ENCODE measurements at regions not wholly inside any gene's neighbourhood (a gene's known extent, or its start where the extent isn't known, plus 50 kb on each side); places are given as distances from the start of the nearest gene placed in this dataset.

DNA sequence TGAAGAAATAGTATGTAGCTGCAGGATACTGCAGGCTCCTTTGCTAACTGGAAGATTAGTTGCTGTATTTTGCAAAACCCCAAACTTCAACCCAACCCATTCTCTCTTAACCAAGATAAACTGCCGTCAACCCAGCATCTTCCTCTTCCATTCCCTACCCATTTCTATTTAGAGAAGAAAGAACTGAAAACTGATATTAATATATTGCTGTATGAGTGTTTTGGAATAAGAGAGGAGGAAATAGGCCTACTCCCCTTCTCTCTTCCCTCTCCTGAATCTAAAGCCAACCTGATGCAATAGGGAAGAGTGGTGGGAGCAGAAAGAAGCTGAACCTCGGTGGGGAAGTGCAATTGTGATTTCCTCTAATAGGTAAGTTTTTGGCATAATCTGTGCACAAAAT, 83.7 kb downstream of the TMEM215 start:
- no peaks in the 10 kb centered on the region for H3K4me1 Mint-ChIP-seq (ENCODE audit: low read depth)
- no peaks in the 10 kb centered on the region for H3K9me3 Mint-ChIP-seq

DNA sequence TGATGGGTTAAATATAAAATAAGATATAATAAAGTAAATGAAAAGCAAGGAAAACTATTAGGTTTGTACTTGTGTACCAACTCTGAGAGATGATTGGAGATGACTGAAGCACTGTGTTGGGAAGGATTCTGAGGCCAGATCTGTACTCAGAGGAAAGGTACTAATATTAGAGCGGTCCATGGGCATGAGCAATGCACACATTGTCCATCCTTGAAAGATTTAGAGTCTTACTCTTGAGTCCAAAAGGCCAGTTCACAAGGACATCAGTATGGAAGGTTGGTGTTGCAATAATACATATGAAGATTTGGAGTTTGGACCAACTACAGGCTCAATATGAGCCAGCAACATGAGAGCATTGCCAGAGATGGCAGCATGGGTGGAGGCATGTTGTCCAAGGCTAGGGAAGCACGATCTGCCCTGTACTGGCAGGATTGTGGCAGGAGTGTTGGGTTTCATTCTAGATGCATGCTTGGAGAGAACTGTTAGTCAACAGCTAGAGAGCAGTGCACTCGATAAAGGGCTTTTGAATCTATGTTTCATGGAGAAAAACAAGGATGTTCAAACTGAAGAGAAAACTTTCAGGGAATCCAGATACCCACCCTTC, 84.4 kb downstream of the TMEM215 start:
- no peak for DNase-seq
- Mint-ChIP-seq H3K4me1 (ENCODE audit: low read depth) (no peaks in the 10 kb centered on the region), H3K9me3 (no peaks in the 10 kb centered on the region), H3K4me3 (no peak overlapping the region), H3K36me3 (ENCODE audit: low read depth) (no peaks in the 10 kb centered on the region), H3K27me3 (ENCODE audit: insufficient read depth) (peaks cover 17% of the 10 kb centered on the region), H3K27ac (no peak overlapping the region)
- TF ChIP-seq, protein P1, sequence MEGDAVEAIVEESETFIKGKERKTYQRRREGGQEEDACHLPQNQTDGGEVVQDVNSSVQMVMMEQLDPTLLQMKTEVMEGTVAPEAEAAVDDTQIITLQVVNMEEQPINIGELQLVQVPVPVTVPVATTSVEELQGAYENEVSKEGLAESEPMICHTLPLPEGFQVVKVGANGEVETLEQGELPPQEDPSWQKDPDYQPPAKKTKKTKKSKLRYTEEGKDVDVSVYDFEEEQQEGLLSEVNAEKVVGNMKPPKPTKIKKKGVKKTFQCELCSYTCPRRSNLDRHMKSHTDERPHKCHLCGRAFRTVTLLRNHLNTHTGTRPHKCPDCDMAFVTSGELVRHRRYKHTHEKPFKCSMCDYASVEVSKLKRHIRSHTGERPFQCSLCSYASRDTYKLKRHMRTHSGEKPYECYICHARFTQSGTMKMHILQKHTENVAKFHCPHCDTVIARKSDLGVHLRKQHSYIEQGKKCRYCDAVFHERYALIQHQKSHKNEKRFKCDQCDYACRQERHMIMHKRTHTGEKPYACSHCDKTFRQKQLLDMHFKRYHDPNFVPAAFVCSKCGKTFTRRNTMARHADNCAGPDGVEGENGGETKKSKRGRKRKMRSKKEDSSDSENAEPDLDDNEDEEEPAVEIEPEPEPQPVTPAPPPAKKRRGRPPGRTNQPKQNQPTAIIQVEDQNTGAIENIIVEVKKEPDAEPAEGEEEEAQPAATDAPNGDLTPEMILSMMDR (IDR thresholded peaks at IDR 0.05), result no peak

More for the DNA sequence above, 83.7 kb downstream of the TMEM215 start:
- Mint-ChIP-seq H3K27ac (no peak overlapping the region), H3K4me3 (no peak overlapping the region), H3K27me3 (ENCODE audit: insufficient read depth) (peaks cover 17% of the 10 kb centered on the region), H3K36me3 (ENCODE audit: low read depth) (no peaks in the 10 kb centered on the region)
- DNase-seq, result no peak
- TF ChIP-seq, protein P1 (IDR thresholded peaks at IDR 0.05), result no peak

DNA sequence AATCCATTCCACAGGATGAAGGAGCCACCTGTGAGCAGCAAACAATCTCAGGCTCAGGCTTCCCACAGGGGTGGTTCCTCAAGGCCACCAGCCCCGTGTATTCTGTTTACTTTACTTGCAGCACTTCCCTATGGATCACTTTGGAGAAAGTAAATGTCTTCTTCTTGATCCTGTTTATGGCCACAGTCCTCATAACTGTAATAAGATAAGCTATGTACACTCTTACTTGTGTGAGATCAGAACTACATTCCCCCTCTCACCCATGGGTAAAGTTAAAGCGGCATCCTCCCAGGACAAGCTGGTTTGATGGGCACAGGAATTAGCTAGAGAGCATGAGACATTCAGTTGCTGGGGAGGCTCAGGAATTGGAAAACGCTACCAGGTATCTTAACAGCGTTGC, 86.1 kb downstream of the TMEM215 start:
- DNase-seq, result no peak
- TF ChIP-seq, protein P1 (IDR thresholded peaks at IDR 0.05), result no peak
- Mint-ChIP-seq H3K27ac (no peak overlapping the region), H3K4me3 (no peak overlapping the region), H3K9me3 (no peaks in the 10 kb centered on the region), H3K27me3 (ENCODE audit: insufficient read depth) (peaks cover 17% of the 10 kb centered on the region), H3K4me1 (ENCODE audit: low read depth) (no peaks in the 10 kb centered on the region), H3K36me3 (ENCODE audit: low read depth) (no peaks in the 10 kb centered on the region)

DNA sequence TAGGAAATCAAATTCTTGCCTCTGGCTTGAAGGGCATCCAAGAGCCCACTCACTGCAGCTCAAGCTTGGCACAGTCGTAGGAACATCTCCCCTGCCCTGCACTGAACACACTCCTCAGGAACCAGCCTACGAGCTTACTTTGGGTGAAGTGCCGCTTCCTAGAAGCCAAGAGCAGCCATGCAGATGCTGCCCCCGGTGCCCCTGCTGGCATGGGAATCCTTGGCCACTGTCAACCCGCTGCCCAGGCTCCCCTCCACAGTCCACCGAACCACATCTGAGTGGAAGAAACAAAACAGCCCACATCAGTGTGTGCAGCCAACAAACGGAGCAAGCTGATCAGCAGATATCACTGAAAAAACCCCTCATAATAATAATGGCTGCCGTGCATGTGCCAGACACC, 89.8 kb downstream of the TMEM215 start:
- Mint-ChIP-seq H3K27me3 (ENCODE audit: insufficient read depth) (peaks cover 21% of the 10 kb centered on the region), H3K27ac (no peak overlapping the region), H3K4me1 (ENCODE audit: low read depth) (no peaks in the 10 kb centered on the region), H3K9me3 (no peaks in the 10 kb centered on the region), H3K36me3 (ENCODE audit: low read depth) (no peaks in the 10 kb centered on the region), H3K4me3 (no peak overlapping the region)
- TF ChIP-seq, protein P1 (IDR thresholded peaks at IDR 0.05), result no peak
- DNase-seq, result no peak

DNA sequence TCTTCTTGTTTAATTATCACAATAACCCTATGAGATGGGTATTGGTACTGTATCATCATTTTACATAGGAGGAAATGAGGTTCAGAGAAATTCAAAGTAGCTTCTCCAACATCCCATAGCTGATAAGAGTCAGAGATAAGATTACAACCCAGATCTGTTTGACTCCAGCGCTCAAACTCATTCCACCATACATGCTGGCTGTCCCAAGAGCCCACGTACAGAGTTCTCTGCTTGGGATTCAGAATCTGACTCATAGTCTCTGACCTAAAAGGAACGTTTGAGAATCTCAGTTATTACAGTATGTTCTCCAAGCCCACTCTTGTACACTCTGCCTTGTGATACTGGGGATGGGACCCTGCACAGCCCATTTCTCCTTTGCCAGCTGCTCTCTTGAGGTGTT, 90.2 kb downstream of the TMEM215 start:
- Mint-ChIP-seq H3K4me3 (no peak overlapping the region), H3K27me3 (ENCODE audit: insufficient read depth) (peaks cover 21% of the 10 kb centered on the region), H3K27ac (no peak overlapping the region), H3K36me3 (ENCODE audit: low read depth) (no peaks in the 10 kb centered on the region), H3K4me1 (ENCODE audit: low read depth) (no peaks in the 10 kb centered on the region), H3K9me3 (no peaks in the 10 kb centered on the region)
- DNase-seq, result no peak
- TF ChIP-seq, protein P1 (IDR thresholded peaks at IDR 0.05), result no peak

DNA sequence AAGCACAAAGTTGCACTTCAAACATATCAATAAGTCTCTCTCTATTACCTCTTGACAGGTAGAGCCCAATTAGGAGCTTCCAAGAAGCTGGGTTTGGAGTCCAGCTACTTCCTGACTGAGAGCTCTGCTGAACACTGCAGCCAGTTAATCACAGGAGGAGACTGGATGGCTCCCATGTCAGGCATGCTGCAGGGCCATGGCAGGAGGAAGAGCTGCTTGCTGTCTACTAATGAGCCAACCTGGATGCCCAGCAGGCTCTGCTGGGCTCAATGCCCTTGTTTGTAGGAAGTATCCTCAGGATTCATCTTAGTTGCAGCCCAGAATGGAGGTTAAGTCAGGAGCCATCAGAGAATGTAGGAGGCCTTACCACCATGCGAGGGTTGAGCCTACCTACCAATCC, 91.9 kb downstream of the TMEM215 start:
- Mint-ChIP-seq H3K4me1 (ENCODE audit: low read depth) (no peaks in the 10 kb centered on the region), H3K27ac (no peak overlapping the region), H3K27me3 (ENCODE audit: insufficient read depth) (peaks cover 8% of the 10 kb centered on the region), H3K9me3 (no peaks in the 10 kb centered on the region), H3K36me3 (ENCODE audit: low read depth) (no peaks in the 10 kb centered on the region), H3K4me3 (no peak overlapping the region)
- TF ChIP-seq, protein P1 (IDR thresholded peaks at IDR 0.05), result no peak
- no peak for DNase-seq

Data from HFFc6 (cell line).